ENCODE measurements at regions not wholly inside any gene's neighbourhood (a gene's known extent, or its start where the extent isn't known, plus 50 kb on each side); places are given as distances from the start of the nearest gene placed in this dataset.

DNA sequence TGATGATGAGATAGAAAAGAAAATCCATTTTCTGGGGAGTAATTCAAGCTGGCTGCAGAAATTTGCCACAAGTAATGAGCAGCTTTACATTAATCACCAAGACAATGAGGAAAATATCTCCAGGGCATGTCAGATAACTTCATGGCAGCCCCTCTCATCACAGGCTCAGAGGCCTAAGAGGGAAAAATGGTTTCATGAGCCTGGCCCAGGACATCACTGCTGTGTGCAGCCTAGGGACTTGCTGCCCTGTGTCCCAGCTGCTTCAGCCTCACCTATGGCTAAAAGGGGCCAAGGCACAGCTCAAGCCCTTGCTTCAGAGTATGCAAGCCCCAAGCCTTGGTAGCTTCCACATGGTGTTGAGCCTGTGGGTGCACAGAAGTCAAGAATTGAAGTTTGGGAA lies 161.7 kb downstream of the OPA1 start:
- DNase-seq, result no peak

DNA sequence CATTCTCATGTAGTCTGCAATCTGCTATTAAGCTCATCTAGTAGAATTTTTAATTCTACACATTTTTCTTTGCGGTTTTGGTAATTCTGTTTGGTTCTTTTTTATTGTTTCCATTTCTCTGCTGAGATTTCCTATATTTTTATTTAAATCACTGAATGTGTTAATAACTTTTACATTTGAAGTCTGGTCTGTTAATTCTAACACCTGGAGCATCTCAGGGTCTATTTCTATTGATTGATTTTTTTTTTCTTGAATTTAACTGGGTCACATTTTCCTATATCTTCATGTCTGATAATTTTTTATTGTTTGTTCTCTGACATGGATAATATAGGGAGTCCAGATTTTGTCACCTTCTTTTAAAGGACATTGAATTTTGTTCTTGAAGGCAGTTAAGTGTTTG lies 163.5 kb downstream of the OPA1 start:
- DNase-seq, result no peak

DNA sequence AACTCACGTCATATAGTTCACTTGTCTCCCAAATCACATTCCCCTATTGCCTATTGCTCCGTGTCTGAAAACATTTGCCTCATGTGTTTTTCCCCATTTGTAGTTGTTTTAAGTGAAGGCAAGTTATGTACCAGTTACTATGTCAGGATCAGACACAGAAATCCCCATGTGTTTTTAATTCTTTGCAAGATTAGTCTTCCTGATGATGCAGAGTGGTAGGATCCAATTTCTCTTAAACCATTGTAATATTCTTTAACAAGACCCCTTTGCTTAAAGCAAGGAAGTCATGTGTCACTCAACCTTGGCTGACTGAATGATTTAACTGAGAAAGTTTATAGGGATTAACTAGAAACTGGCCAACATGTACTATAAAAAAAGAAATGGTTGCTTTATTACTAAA lies 164.4 kb downstream of the OPA1 start:
- DNase-seq, result no peak

DNA sequence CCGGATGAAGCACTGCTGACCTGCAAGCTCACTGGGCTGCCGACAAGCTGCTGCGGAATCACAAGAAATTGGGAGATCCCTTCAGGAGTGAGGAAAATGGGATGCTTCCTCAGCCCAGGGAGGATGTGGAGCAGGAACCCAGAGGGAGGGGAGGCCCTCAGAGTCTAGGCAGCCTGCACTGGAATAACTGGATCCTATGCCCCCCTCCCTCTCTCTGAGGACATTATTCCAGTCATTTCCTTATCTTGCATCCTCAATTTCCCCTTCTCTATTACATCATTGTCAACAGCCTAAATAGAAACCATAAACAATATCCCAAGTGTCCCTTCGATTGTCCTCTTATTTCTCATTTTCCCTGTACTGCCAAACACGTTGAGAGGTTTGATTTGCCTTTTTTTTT lies 169.0 kb downstream of the OPA1 start:
- no peak for DNase-seq

DNA sequence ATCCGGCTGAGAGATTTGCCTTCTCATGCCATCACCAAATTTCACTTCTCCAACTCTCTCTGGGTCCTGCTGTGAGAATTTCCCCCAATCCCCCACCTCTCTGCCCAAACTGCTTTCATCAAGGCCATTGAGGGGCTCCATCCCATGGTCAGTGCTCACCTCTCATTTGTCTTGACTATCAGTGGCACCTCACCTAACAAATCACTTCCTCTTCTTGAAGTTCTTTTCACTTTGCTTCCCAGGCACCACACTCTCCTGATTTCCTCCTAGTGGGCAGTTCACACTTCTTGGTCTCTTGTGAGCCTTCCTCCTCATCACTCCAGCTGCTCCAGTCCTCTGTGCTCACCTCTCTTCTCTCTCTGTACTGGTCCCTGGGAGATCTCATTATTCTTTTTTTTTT lies 169.6 kb downstream of the OPA1 start:
- DNase-seq, result no peak

DNA sequence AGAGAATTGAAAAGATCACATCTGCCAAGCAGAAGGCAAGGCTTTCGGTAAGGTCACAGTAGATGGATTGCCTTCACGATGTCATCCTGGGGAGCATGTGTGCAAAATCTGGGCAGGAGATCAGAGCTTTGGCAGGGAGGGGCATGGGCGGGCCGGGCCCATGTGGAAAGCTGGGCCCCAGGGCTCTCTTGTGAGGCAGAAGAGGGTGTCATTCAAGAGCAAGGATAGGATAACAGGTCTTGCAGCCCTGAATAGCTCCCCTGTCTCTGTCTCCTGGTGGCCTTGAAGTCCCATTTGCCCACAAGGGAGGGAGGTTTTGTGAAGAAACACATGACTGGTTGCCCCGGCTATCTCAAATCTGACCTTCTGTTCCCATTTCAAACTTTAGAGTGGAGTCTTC lies 172.0 kb downstream of the OPA1 start:
- no peak for DNase-seq

DNA sequence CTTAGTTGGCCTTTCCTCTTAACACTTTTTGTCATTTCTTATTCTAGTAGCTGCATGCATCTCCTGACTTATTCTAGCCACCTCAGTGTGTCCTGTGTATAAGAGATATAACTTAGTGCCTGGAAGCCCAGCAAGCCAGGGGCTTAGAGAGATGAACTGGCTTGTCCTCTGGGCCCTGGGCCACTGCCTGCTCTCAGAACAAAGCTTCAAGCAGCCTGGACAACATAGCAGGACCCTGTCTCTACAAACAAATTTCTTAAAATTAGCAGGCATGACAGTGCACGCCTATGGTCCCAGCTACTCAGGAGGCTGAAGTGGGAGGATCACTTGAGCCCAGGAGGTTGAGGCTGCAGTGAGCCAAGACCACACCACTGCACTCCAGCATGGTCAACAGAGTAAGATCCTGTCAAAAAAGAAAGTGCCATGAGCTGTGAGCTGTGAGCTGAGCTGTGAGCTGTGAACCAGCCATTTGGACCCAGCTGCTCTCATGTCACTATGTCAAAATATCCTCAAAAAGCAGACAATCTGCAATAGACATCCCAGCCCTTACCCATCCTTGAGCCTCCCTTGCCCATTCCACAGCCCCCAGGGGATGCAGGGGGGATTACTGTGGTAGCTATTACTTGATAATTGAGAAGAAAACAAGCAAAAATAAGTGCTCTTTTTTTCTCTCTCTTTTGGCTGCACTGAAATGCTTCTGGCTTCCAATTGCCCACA lies 174.5 kb downstream of the OPA1 start:
- DNase-seq, result no peak

DNA sequence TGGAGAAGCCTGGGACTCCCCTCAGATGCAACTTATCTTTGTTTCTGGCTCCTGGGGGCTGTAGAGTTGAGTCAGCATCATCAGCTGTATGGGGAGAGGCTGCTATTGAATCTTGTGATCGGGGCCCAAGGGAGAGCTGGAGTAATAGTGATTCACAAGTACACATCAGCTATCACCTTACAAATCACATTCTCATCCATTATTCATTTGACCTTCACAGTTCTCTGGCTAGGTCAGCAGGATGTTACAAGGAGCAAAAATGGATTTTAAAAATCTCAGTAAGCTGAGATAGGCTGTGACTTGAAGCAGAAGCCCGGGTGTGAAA lies 175.0 kb downstream of the OPA1 start:
- DNase-seq, result no peak

DNA sequence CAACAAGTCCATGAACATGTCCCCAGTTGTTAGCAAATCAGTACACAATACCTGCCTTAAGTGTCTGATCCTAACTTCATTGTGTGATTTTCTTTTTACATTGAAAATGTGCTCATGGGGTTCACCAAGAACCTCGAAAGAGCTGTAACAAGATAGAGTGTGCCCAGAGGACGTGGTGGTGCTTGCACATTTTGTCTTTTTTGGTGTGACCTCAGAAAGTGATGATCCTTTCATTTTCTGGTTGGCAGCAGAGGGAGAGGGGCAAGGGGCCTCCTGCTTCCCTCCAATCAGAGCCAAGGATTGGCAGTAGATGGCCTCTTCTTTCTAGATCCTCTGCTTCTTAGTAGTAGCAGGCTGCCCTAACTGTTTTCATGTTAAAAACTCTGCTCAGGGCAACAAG lies 176.4 kb downstream of the OPA1 start:
- DNase-seq, result no peak

DNA sequence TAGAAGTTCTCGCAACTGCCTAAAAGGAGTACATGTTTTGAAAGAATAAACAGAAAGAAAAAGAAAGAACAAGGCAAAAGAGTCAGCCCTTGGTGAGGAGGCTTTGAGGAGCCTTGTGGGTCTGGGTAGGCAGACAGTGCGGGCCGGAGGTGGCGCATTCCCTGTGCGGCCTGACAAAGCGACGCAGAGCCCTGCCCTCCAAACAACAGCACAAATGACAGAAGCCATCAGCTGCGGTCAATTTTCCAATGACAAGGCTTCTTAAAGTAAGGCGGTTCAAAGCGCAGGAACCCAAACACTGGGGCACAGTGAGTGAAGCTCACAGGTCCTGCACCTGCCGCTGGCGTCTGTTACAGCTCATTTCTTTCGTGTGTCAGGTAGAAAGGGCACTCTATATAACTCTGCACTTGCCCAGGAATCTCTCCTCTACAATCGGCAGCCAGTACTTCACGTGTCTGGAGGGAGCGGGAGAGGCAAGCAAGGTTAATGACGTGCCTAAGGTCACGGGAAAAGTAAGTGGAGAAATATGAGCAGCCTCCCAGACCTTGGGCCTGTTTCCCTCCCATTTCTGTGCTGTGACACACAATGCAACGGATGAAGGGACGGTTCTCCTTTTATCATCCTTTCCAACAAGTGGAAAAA lies 178.1 kb downstream of the OPA1 start:
- no peak for DNase-seq

DNA sequence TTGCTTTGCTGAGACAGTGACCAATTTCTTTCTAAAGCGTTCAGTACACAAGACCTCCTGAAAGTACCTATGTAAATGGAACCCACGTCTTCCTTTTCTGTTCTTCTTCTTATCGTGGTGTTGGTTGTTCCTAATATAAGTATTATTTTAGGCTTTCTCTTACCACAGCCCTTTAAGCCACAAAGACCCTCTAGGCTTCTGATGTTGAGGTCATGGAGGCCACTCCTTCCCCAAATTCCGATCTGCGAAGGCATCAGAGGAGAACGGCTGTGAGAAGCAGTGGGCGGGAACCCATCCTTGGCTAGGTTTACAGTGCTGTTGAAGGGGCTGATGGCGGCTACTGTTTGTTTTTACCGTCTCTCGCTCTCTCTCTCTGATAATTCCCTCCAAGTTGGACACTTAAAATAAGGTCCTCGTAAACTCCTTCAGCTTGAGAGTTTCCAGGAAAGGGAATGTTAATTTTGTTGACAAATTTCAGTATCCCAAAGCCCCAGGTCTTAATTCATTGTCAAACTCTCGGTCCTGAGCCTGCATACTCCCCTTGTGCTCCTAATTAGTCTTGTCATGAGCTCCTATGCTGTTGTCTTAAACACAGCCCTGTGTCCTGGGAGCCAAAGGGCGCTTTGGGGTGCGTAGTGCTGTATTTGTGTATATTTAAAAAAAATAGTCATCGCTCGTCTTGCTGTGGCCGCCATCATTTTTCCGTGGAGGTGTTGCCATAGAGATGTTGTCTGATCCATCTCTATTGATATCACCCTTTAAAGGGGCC lies 178.8 kb downstream of the OPA1 start:
- DNase-seq, result no peak

DNA sequence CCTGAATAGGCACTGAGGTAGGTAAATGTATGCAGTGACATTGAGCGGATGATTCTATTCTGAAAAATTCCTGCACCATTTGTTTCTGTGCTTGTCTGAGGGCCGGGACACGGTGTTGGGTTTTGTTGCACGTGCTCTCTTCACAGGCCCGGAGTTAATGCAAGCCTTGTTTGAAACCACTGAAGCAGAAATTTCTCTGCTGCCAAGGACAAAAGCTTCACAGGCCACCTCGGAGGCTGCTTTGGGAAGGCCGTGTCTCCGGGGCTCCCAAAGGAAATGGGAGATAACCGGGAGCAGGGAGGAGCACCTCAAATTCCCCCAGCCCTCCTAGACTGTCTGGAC lies 179.4 kb downstream of the OPA1 start:
- DNase-seq, result peak in 1 of 2 experiments; percentile 14

DNA sequence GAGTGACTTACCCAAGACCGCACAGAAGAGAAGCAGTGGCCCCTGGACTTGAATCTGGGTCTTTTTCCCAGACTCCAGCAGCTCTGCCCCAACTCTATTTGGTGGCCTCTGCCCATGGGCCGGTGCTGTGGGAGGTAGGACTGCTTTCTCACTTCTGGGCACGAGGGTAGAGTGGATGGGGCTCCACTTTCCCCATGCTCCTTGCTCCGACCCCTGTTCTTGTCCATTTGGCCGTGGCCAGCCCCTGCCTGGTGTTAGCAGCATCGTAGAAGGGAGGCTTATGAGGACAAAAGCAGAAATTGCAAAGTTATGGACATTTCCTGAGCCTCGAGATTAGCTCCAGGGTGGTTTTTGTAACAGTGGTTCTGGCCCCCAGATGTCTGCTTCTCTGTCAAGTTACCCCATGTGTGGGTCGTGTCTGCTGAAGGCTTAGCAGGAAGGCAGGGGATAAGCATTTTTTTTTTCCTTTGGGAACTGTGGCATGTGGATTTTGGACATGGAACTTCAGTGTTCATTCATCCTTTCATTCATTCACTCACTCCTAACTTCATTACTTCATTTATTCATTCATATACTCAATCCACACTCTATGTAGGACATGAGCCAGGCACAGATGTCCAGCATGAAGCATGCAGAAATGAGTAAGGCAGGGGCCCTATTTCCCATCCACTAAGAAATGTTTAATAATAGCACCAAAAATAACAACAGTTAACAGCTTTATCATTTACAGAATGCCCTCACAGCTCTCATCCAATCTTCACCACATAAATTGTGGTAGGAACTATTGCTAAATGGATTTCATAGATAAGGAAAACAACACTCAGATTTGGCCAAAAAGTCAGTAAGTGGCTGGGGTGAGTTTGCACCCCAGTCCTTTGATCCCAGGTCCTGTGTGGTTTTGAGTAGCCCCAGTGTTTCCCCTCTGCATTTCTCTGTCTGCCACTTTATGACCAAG lies 180.5 kb downstream of the OPA1 start:
- DNase-seq, result no peak

DNA sequence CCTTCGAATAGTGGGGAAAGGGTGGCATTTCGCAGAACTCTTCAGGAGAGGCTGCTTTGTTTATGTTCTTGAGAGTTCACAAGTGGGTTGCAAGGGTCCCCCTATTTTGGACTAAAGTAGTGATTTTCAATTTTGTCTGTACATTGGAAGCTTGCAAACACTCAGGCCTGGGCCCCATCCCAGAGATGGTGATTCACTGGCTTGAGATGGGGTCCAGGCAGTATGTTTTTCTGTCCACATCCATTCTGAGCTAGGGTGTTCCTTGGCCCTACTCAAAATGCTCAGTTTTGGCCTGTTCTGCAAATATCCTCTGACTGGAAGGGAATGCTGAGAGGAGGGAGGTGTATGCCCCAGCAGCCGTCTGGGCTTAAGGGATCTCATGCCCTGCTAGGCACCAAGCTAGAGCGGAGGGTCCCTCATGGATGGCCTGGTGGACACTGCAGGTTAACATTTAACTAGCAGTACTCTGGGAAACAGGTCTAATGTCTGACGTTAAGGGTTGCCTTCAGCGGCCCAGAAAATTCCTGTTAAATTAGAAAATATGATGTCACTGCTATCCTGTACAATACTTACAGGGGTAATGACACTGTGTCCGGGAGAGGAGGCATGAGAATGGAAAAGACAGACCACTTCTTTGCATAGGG lies 181.4 kb downstream of the OPA1 start:
- DNase-seq, result no peak

DNA sequence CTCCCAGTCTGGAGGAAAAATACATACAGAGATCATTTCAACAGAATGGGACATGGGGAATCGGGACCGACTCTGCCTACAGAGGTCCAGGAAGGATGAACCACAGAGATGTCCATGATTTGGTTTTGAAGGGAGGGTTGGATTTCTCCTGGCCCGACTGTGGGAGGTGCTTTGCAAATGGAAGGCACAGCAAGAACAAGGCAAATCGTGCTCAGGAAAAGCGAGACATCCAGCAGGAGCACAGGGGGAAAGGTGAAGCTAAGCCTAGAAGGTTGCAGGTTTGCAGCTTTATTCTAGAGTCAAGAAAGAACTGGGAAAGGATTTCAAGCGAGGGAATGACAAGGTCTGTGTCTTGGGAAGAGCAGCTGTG lies 181.9 kb downstream of the OPA1 start:
- DNase-seq, result no peak

DNA sequence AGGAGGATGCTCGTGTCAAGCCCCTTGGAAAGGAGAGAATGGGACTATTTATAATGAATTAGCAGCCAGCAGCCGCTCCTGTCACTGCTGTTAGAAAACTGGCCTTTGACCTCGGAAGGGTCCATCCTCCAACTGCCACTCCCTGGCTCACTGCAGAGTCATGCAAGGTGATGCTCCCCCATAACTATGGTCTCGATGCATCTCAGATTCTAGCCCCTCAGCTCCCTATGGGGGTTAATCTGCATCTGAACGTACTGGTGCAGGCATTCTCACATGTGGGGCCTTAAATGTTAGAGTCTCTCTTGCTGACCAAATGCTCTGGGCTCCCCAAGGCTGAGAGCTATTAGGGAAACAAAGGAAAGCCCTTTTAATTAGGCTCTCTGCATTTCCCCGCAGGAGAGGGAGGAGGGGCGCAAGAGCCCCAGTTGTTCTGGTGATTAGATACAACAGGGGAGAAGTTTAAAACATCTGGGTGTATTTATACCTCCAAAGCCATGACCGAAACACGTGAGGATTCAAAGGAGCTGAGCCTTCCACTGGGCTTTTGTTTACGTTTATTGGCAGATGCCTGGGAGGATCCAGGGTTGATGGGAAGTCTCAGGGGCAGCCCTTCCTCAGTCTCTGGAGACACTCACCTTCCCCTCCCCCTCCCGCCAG lies 182.5 kb downstream of the OPA1 start:
- no peak for DNase-seq

DNA sequence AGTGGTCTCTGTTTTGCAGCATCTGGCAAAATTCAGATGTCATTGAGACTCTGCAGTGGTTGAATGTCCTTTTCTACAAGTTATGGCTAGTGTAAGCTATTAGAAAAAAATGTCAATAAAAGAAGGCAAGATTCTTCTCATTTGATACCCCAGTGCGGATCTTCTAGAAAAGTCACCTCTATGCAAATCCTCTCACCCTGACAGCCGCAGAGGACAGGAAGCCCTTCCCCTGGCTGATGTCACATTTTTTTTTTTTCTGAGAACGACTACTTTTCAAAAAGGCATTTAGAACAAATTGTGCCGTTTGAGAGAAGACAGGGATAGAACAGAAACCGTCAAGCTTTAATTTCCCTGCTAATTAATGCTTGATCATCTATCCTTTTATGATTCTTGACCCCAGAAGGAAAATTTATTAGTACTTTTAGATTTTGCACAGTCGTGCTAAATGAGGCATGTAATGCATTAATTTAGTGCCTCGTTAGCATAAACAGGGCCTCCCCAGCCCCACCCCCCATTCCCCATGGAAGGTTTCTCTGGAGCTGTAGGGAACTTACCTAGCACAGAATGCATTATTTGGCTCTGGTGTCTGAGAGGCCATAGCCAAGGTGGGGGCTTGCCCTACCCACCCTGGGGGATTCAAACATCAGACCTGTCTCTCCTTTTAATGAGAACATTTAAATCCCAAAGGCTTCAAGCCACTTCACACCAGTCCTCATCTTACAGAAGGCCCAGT lies 183.8 kb downstream of the OPA1 start:
- no peak for DNase-seq

DNA sequence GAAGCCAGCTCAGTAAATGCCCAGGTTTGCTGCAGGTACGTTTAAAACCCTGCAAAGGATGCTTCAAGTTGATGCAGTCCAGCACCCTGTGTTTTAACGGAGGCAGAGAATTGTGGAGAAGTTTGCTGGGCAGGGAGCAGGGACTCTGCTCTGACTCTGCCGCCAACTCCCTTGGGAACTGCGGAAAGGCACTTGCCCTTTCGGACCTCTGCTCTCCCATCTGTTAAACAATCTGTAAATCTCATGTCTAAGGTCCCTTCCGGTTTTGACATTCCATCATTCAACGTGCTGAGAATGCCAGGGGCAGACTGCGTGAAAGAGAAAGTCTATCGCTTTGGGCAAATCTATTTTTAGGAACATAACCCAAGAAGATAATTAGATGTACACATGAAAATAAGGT lies 184.5 kb downstream of the OPA1 start:
- no peak for DNase-seq

DNA sequence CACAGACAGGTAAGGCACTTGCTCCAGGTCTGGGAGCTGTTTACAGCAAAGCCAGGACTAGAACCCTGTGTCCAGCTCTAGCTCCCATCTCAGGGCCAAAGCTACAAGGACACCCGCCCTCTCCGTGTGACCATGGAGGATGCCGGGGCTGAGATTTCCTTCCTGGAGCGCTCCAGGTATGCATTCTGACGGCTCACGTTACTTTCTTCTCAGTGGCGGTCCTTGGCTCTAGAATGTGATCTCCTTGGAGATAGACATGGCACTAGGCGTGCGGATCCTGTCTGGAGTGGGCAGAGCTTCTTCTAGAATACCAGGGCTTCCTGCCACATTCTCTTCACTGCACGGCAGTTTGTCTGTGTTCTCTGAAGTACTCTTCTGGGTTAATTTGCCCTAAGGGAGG lies 185.7 kb downstream of the OPA1 start:
- no peak for DNase-seq

DNA sequence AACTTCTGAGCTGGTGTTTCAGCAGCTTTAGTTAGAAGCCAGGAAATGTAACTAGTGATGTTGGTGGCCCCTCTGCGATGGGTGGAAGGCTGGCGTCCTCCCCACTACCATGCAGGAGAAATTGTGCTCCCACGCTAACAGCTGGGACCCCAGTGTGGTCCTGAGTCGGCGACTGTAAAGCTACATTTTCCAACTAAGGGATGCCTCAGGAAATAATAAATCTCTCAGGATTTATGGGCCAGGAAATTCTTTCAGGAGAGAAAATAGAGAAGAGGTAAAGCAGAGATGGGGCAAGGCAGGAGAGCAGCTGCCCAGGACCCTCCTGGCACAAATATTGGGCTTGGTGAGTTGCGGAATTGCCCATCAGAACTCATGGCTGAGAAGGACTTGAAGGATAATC lies 186.9 kb downstream of the OPA1 start:
- no peak for DNase-seq

DNA sequence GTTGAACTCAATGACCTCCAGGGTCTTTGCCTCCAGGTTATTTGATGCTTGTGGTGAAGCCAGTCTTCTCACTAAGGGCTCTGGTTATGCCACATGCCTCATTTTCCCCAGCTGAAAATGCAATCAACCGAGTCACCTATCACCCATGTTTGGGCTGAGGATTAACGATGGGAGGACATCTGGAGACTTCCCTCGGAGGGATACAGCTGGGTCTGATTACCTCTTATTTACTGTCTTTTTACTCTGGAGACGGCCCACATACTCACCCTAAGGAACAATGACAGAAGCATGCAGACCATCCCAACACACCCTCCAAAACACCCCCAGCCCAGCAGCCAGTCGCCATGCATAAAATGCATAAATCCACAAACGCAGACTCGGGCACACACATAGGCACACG lies 187.4 kb downstream of the OPA1 start:
- DNase-seq, result no peak

All from NCI-H446 (cell line).